HT-29 (cell line): ENCODE measurements at regions not wholly inside any gene's neighbourhood (a gene's known extent, or its start where the extent isn't known, plus 50 kb on each side); places are given as distances from the start of the nearest gene placed in this dataset.

Experiments
- DNase-seq: peaks from one replicate; pipeline ENCODE4 v3.0.0-alpha.2; 2015; ENCODE audit warnings: low spot score

DNA sequence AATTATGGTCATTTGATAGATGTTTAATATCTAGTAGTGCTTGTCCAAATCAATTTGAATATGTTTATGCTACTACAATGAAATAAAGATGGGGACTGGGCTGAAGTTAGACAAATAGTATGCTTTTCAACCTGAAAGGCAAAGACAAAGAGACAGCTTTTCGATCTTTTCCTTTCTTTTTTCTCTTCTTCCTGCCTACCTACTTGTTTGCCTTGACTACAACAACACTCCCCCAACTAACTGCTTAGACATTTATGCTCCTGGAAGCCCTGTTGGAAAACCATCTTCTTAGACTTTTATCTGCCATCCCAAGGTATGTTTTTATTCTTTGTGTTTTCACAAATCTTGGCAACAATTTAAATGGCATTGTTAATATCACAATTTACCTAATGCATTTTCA, 374.4 kb upstream of the DDI1 start:
- no peak for DNase-seq

DNA sequence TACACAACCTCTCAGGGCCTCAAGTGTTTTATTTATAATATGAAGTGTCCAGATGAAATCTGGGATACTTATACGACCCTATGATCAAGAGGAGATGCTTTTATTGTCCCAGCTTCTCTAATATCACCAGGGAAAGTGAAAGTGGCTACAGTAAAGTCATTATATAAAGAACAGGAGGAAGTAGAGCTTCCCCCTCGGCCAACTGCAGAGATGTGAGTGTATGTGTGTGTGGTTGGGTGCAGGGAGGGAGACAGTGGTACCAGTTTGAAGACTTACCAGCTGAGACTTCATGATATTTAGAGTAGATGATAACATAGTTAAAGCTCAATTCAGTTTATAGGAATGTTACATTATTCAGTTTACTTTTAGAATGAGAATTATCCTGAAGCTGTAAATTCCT, 373.6 kb upstream of the DDI1 start:
- no peak for DNase-seq

DNA sequence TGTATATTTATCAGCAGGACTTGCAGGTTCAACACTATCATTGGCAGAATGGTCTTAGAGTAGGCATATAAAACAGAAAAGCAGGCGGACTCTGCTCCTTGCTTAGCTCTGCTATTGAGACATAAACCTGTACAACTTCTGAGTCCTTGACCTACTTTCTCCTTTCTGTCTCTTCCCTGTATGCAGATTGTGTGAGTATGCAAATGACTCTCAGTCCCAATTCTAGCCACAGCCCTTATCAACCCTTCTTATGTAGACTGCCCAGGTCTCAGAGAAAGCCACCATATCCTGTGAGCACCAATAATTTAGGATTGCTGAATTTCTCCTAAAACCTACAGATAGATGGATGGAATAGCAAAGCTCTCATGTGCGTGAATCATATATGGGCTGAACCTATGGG, 367.6 kb upstream of the DDI1 start:
- no peak for DNase-seq

DNA sequence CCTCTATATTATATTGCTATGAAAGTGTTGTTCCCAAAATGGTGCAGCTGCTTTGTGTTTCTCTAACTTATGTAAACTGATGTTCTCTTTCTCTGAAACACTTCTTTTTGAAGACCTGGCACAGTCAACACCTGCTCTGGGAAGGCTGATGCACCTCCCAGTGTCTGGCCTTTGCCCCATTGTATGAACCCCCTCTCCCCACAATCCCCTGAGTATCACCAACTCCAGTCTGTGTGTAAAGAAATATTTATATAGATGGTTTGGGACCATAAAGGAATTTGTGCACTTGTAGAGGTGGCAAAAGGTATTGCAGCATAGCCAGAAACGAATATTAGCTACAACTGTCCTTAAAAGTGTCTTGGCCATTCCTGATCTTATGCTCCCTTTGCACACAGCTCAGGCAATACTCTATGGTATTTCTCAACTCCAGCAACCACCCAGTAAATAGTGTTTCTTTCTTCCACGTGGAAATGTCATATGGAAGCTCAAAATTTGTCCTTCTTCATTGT, 365.2 kb upstream of the DDI1 start:
- DNase-seq: no peak

DNA sequence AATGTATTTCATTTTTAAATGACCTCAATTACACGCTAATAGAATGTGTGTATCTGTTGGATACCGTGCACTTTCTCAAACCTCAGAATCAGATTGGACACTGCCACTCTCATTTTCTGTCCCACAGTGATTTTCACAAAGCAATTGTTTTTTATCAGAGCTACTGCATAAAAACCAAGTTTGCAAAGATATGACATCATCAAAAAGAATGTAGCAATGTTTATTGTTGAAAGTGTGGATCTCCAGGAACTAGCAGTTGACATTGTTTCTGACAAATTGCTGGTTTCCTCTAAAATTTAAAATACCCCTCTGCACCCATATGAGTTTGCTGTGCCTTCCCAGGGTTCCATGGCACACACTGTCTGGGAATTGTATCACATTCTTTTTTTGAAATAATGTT, 362.7 kb upstream of the DDI1 start:
- DNase-seq: no peak

DNA sequence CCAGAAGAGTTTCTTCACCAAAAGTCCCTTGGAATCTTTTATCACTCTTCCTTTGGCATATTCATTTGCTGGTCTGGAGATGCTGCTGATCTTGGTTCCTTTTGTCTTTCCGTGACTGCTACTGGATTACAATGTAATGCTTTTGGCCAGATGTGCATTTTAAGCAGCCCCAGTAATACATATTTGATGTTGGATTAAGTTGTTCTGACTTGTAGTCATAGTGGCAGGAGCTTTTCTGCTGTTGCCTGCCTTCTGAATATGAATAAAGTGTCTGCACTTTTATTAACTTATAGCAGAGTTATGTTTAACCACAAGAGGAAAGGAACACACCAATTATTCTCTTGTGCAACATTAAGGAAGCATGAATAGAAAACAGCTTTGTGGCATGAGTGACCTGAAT, 360.0 kb upstream of the DDI1 start:
- DNase-seq: no peak

DNA sequence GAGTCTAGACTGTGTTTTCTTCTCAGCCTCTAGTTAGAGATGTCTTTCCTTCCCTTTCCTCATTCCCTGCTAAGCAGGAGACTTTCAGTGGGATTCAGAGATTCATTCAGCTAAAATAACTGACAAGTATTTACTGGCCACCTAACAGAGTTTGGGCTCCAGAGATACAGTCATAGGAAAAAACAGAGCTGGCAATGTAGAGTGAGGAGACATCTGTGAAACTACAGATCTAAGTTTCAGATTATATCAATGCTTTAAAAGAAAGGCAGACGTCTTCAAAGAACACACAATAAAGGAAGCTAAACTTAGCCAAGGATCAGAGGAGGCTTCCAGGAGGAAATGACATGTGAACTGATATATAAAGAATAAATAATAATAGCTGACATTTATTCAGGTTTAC, 355.6 kb upstream of the DDI1 start:
- no peak for DNase-seq

DNA sequence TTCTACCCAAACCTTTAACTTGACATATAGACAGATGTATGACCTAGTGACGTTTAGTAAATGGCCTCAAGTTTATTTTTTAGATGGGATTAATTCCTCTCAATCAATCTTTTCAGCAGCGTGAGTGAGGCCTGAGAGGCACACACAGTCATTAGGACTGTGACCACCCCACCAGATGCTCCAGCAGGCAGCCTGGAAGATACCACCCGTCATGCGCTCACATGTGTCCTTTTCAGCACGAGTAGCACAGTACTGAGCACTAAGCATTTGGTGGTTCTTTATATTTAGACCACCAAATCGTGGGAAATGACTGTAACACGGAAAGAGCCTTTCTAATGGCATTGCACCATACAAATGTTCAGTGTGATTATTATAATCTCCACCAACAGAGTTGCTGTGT, 354.6 kb upstream of the DDI1 start:
- DNase-seq: no peak

DNA sequence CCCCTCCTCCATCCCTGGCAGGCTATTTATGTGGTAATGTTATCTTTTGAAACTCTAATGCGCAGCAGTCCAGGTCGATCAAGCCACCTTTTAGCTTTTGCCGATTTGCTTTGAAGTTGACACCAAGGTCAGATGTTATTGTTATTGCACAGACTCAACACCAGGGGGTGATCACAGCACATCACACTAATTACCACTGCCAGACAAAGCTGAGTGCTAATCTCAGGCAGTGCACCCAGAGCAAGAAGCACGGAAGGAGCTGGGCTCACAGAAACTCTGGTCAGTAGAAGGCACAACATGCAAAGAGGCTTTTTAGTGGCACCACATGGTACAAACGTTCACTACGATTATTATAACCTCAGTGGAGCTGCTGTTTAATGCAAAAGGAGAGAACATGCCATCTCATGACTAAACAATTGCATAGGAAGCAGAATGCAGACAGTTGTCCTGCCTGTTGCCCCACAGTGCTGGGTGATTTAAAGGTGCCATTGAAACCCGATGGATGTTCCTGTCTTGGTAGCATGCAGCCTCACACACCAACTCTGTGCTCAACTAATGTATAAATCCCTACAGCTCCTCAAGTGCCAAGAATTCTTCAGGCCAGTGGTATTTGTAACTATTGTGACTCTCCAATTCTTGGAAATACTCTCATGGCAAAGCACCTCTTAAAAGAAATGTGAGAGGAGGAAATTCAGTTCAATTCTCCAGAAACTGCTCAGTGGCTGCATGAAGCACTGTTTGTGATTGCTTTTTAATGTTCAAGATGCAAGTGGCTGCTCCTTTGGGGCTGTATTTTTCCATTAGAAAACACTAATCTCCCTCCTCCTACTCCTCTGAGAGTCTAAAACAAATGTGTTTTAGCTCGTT, 353.9 kb upstream of the DDI1 start:
- peak; percentile 89 for DNase-seq

DNA sequence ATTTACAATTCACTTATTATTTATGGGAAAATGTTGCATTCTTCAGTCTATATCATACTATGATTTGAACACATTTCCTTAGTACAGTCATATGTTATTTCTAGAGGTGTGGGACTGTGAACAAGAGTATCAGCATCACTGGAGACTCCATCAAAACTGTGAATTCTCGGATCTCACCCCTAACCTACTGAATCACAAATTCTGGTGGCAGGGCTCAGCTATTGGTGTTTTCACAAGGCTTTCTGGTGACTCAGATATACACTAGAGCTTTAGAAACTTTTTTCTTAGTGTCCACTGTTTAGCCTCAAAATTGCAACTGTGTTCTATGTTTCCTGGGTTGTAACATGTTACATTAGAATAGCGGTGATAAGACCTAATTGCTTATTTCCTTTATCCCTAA, 352.9 kb upstream of the DDI1 start:
- DNase-seq: no peak

DNA sequence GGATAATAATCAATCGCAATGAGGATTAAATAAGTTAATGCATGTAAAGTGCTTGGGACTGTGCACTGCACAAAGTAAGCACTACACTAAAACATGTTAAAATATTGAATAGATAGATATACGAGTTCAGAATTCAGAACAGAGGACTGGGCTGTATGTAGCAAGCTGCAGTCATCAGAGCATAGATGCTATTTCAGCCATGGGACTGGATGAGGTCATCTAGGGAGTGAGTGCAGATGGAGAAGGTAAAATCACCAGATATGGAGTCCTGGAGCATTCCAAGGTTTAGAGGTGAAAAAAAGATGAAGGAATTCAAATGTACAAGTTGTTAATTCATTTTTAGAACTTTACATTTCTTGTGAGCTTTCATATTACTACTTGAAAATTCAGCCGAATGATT, 347.5 kb upstream of the DDI1 start:
- no peak for DNase-seq

DNA sequence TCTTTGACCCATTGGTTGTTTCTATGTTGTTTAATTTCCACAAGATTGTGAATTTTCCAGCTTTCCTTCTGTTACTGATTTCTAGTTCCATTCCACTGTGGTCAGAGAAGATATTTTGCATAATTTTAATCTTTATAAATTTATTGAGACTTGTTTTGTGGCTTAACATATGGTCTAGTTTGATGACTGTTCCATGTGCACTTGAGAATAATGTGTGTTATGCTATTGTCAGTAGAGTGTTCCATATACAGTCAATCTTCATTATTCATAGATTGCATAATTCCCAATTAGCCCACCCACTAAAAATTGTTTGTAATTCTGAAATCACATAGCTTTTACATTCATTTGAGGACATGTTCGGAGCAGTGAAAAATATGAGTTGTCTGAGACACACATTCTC, 346.1 kb upstream of the DDI1 start:
- DNase-seq: no peak

DNA sequence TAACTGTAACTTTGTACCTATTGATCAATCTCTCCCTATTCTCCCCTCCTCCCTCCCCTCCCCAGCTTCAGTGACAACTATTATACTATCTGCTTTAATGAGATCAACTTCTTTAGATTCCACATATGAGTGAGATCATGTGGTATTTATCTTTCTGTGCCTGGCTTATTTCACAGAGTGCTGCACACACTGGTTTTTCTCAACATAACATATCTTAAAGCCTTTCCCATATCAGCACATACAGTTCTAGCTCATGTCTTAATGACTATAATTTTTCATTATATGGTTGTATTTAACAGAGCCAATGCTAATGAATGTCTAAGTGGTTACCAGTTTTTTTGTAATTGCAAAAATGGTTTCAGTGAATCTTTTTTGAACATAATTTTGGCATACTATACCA, 340.3 kb upstream of the DDI1 start:
- no peak for DNase-seq

DNA sequence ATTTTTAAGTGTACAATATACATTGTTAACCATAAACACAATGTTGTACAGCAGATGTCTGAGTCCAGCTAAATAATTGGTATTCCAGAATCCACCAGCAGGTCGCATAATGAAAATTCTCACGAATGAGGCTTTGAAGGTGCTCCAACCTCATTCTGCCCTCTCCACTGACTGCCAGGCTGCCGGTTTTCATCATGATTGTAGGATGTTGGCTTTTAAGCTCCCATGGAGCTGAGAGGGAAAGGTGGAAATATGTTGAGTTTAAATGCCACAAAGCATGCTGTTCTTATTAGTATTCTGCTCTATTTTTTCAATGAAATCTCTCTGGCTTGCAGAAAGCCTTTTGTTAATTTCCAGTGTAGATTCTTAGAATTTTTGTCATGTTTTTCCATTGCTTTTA, 337.2 kb upstream of the DDI1 start:
- peak; percentile 56 for DNase-seq

DNA sequence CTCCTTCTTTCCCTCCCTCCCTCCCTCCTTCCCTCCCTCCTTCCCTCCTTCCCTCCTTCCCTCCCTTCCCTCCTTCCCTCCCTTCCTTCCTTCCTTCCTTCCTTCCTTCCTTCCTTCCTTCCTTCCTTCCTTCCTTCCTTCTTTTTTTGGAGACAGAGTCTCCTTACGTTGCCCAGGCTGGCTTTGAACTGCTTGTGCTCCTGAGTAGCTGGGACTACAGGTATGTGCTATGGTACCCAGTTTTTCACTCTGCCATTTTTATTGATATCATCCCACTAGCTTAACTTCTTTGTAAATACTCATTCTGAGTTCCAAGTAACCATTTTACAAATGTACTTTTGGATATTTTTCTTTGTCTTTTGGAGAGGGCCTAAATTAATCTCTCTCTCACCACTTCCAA, 336.8 kb upstream of the DDI1 start:
- no peak for DNase-seq

DNA sequence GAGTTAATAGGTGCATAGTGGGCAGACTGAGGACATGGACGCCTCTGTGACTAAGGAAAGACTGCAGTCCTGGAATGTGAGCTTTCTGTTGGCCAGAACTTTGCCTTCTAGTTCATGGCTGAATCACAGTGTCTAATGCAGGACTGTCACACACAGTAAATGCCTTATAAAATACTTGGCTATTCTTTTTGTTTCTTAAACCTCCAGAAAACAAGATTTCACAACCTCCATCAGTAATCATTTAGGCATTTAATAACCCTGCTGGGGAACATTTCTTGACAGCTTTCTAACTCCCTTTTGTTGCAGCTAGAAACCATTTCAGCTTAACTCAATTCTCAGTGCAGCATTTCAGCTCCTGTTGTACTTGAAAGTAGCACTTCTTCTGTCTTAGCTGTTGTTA, 335.8 kb upstream of the DDI1 start:
- DNase-seq: no peak

DNA sequence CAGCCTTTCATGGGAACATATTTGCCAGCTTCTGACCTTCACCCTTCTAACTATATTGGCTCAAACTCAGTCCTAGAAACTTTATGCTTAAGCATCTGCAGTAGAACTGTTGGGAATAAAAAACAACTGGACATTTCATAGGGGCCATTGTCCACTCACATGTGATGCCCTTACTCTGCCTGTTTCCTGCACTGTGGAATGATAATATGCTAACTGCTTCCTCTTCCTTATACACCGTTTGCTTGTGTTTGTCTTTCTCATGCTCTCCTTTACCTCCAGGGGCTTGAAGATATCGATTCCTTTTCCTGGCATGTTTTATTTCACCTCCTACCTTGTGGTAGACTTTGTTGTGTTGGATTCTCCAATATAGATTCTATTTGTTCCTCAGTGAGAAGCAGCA, 333.0 kb upstream of the DDI1 start:
- no peak for DNase-seq

DNA sequence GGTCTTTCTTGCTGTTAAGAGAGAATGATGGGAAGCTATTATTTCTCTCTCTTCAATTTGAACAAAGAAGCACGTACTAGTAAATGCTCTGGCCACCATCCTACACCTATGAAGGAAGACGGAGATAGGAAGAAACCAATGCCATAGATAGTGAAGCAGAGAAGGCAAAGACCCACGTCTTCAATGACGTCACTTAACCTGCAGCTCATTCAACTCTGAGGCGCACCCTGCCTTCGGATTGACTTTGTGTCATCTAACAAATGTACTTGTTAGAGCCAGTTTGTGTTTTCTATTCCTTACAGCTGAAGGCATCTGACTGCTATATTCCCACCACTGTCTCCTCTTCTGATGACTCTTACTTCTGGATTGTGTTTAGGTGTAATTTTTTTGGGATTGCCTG, 332.5 kb upstream of the DDI1 start:
- no peak for DNase-seq

DNA sequence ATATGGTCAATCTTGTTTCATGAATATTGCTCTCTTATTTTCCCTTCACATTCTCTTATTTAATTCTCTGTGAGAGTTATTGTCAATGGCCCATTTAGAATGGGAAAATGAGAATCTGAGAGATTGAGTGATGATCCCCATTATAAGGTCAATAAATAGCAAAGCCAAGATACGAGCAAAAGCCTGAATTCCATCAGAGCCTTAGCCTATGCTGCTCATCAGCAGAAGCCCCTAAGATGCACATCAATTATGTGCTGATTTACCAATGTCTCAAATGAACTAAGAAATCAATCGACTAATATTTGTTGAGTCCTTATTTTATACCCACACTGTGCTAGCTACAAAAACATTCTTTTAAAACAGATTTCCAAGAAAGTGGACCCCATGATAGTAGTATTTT, 330.8 kb upstream of the DDI1 start:
- DNase-seq: no peak

DNA sequence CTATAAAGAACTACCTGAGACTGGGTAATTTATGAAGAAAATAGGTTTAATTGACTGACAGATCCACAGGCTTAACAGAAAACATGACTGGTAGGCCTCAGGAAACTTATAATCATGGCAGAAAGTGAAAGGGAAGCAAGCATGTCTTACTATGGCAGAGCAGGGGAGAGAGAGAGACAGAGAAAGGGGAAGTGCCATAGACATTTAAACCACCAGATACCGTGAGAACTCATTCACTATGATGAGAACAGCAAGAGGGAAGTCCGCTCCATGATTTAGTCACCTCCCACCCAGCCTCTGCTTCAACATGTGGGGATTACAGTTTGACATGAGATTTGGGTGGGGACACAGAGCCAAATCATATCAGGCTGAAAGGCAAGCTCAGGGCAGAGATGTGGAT, 327.1 kb upstream of the DDI1 start:
- no peak for DNase-seq

DNA sequence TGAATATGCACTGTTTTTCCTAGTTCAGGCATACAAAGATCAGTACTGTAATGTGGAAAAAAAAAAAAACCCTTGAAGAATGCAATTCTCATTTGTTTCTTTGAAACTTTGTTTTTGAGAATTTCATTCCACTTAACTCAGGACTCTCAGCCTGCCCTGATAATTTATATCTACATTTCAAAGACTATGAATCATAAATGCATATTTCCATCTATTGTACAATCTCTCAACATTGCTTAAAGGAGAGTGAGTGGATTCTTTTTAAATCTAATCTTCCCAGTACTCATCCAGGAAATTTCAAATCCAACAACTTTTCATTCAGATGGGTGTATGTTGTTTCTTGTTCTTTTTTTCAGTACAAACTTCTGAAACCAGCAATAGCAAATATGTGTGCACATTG, 322.2 kb upstream of the DDI1 start:
- DNase-seq: no peak

DNA sequence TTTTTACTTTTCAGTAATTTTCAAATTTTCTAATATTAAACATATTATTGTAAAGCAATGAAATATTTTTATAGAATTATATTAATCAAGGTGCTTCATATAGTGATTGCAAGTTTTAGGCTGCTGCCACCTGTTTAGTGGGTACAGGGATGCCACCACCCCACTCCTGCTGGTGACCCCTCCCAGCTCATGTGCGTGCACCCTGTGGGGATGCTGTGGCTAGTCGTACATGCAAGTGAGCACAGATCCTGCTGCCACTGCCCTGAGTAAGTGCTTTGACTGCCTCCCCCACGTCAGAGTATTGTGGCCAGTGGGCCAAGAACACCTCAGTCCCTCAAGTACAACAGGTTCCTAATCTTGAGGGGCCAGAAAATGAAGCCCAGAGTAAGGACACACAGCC, 320.1 kb upstream of the DDI1 start:
- DNase-seq: no peak

DNA sequence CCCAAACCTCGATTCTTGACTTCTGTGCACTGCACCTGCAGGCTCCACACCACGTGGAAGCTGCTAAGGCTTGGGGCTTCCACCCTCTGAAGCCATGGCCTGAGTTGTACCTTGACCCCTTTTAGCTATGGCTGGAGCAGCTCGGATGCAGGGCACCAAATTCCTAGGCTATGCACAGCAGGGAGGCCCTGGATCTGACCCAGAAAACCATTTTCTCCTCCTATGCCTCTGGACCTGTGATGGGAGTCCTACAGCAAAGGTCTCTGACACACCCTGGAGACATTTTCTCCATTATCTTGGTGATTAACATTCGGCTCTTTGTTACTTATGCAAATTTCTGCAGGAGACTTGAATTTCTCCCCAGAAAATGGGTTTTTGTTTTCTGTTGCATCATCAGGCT, 309.2 kb upstream of the DDI1 start:
- DNase-seq: no peak

DNA sequence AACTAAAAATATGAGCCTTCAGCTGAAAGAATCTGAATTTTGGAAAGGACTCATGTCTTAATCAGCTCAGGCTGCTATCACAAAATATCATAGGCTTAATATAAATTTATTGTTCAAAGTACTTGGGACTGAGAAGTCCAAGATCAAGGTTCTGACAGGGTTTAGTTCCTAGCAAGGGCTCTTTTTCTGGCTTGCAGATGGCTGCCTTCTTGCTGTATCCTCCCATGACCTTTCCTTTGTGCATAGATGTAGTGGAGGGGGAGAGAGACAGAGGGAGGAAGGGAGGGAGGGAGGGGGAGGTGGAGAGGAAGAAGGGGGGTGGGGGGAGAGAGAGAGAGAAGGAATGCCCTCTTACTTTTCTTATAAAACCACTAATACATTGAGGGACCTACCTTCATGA, 306.8 kb upstream of the DDI1 start:
- no peak for DNase-seq
